PC-3 (cell line): ENCODE measurements at regions not wholly inside any gene's neighbourhood (a gene's known extent, or its start where the extent isn't known, plus 50 kb on each side); places are given as distances from the start of the nearest gene placed in this dataset.

Experiments
- ATAC-seq: fragments of 200-7000 bp; cut with Tn5 transposase; 2 replicates; pipeline ENCODE4 v1.9.1; 2020; ENCODE audit warnings: mild to moderate bottlenecking, moderate library complexity
- BruUV-seq: library from RNA; stranded (reverse); fragments of 400-500 nt; replicated peaks from 2 replicates; lab custom pipeline; 2021; lab: Mats Ljungman, UMichigan
- CTCF ChIA-PET: fragments of 300-600 bp; sonication (Branson Sonifier 250); formaldehyde crosslinking; loops from one replicate; lab custom pipeline; 2022; ENCODE audit warnings: antibody characterized with exemption; lab: Charles Lee
- POLR2A ChIA-PET: fragments of 300-600 bp; sonication (Branson Sonifier 250); formaldehyde crosslinking; loops from one replicate; lab custom pipeline; 2022; ENCODE audit warnings: antibody characterized with exemption; ENCODE audit not compliant: unreplicated experiment; lab: Charles Lee
- DNase-seq: peaks from one replicate; pipeline ENCODE4 v3.0.0-alpha.2; 2015
- H2AFZ ChIP-seq: fragments of 300-600 bp; sonication (generic); 2 replicates; pipeline ENCODE4 v1.6.0; 2016; ENCODE audit warnings: antibody characterized with exemption, low read length
- H3F3A ChIP-seq: fragments of 300-600 bp; sonication (generic); one replicate; pipeline ENCODE4 v1.6.0; 2017; ENCODE audit warnings: antibody characterized with exemption, low read length, control low read depth, mild to moderate bottlenecking; ENCODE audit not compliant: unreplicated experiment
- H3K27ac ChIP-seq: fragments of 300-600 bp; sonication (generic); 2 replicates; pipeline ENCODE4 v1.5.1; 2016; ENCODE audit warnings: mild to moderate bottlenecking, low read length
- H3K27me3 ChIP-seq: fragments of 300-600 bp; sonication (generic); 2 replicates; pipeline ENCODE4 v1.6.1; 2016; ENCODE audit warnings: low read length, mixed read lengths
- H3K36me3 ChIP-seq: fragments of 300-600 bp; sonication (generic); 2 replicates; pipeline ENCODE4 v1.6.1; 2016; ENCODE audit warnings: low read depth, mixed run types, low read length, mixed read lengths
- H3K4me1 ChIP-seq: fragments of 300-600 bp; sonication (generic); 2 replicates; pipeline ENCODE4 v1.5.1; 2016; ENCODE audit warnings: low read length; ENCODE audit not compliant: insufficient read depth
- H3K4me2 ChIP-seq: fragments of 300-600 bp; sonication (generic); 2 replicates; pipeline ENCODE4 v1.6.0; 2016; ENCODE audit warnings: low read length
- H3K4me3 ChIP-seq: fragments of 300-600 bp; sonication (generic); 2 replicates; pipeline ENCODE4 v1.5.1; 2016; ENCODE audit warnings: mild to moderate bottlenecking, low read length, mixed read lengths
- H3K79me2 ChIP-seq: fragments of 300-600 bp; sonication (generic); 2 replicates; pipeline ENCODE4 v1.6.1; 2017; ENCODE audit warnings: low read length, mixed read lengths
- H3K9ac ChIP-seq: fragments of 300-600 bp; sonication (generic); 2 replicates; pipeline ENCODE4 v1.6.0; 2016; ENCODE audit warnings: mild to moderate bottlenecking, low read length
- H3K9me2 ChIP-seq: fragments of 300-600 bp; sonication (generic); replicated peaks from 2 replicates; pipeline ENCODE4 v1.6.1; 2016; ENCODE audit warnings: mixed run types, low read length, mixed read lengths
- H3K9me3 ChIP-seq: fragments of 300-600 bp; sonication (generic); 2 replicates; pipeline ENCODE4 v1.6.1; 2016; ENCODE audit warnings: low read length, mixed read lengths
- H4K20me1 ChIP-seq: fragments of 300-600 bp; sonication (generic); 2 replicates; pipeline ENCODE4 v1.6.1; 2016; ENCODE audit warnings: low read length, mixed read lengths
- CTCF ChIP-seq: fragments of 300-600 bp; sonication (generic); conservative IDR thresholded peaks from 2 replicates; pipeline ENCODE4 v1.5.1; 2017; ENCODE audit warnings: antibody characterized with exemption, low read depth, mild to moderate bottlenecking, low read length
- EZH2 ChIP-seq: fragments of 300-600 bp; sonication (generic); IDR thresholded peaks from one replicate; pipeline ENCODE4 v1.6.1; 2017; ENCODE audit warnings: antibody characterized with exemption, mild to moderate bottlenecking, low read length; ENCODE audit not compliant: unreplicated experiment
- EZH2phosphoT487 ChIP-seq: fragments of 300-600 bp; sonication (generic); IDR thresholded peaks from 2 replicates; pipeline ENCODE4 v1.6.1; 2018; ENCODE audit warnings: mild to moderate bottlenecking, antibody characterized with exemption, low read length, borderline replicate concordance
- intact Hi-C: fragments of 100-400 bp; cut with micrococcal nuclease; formaldehyde crosslinking; loops from 2 replicates; pipeline ENCODE4 v1.9.0; 2023

GRCh38 chr11:8818421-8818820, 92.6 kb upstream of the AKIP1 start:
- TF ChIP-seq EZH2 (no peak), EZH2phosphoT487 (no peak), CTCF (no peak)
- Histone ChIP-seq H3F3A (no peaks in the 10 kb centered on the region), H2AFZ (no peak overlapping the region), H3K4me2 (no peak overlapping the region), H4K20me1 (no peaks in the 10 kb centered on the region), H3K4me1 (peaks cover 16% of the 10 kb centered on the region), H3K27me3 (no peaks in the 10 kb centered on the region), H3K9me3 (no peaks in the 10 kb centered on the region), H3K9ac (no peak overlapping the region), H3K4me3 (no peak overlapping the region), H3K9me2 (no peaks in the 10 kb centered on the region), H3K36me3 (no peaks in the 10 kb centered on the region), H3K79me2 (no peaks in the 10 kb centered on the region), H3K27ac (no peak overlapping the region)
- BruUV-seq = no TSS peak
- intact Hi-C loops = no loop called here
- ATAC-seq (no peak), DNase-seq (no peak)
- POLR2A ChIA-PET = no interaction called here
- CTCF ChIA-PET = no interaction called here

GRCh38 chr11:8820401-8820800, 90.6 kb upstream of the AKIP1 start:
- BruUV-seq = no TSS peak
- Histone ChIP-seq H3K79me2 (no peaks in the 10 kb centered on the region), H2AFZ (no peak overlapping the region), H3F3A (no peaks in the 10 kb centered on the region), H3K4me1 (no peaks in the 10 kb centered on the region), H3K4me2 (no peak overlapping the region), H3K36me3 (no peaks in the 10 kb centered on the region), H3K27ac (no peak overlapping the region), H3K9me2 (no peaks in the 10 kb centered on the region), H3K9me3 (no peaks in the 10 kb centered on the region), H4K20me1 (no peaks in the 10 kb centered on the region), H3K9ac (no peak overlapping the region), H3K4me3 (no peak overlapping the region), H3K27me3 (no peaks in the 10 kb centered on the region)
- no peak for TF ChIP-seq CTCF
- TF ChIP-seq EZH2 = no peak
- TF ChIP-seq EZH2phosphoT487 = no peak
- ChIA-PET CTCF (no interaction called here), POLR2A (no interaction called here)
- DNase-seq (no peak), ATAC-seq (no peak)
- intact Hi-C loops = no loop called here

DNA sequence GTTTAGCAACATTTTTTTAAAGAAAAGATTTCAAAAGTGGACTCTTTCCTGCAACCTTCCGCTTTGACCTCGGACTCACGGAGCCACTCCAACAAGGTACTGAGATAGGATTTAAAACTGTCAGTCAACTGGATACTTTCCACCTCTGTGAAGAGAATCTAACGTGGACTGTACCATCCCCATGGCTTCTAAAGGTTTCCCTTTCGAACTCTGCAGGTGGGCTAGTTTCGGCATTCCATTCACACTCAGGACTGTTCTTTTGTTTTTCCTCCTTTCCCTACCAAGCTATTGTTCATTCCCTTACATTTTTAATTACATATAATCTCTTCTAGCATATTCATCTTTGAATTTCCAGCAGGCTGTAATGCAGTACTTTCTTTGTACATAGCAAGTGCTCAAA, 88.5 kb upstream of the AKIP1 start:
- H3K4me2 ChIP-seq = no peak overlapping the region
- H3K4me1 ChIP-seq = peaks cover 9% of the 10 kb centered on the region
- no peak overlapping the region for H3K27ac ChIP-seq
- no peaks in the 10 kb centered on the region for H3K9me3 ChIP-seq
- ChIA-PET CTCF (no interaction called here), POLR2A (no interaction called here)
- intact Hi-C loops = no loop called here
- TF ChIP-seq CTCF = no peak
- TF ChIP-seq EZH2phosphoT487 = no peak
- no peak for TF ChIP-seq EZH2
- BruUV-seq = no TSS peak
- H3K4me3 ChIP-seq = no peak overlapping the region
- no peak for ATAC-seq
- H4K20me1 ChIP-seq = no peaks in the 10 kb centered on the region
- no peaks in the 10 kb centered on the region for H3K79me2 ChIP-seq
- H3K9me2 ChIP-seq = no peaks in the 10 kb centered on the region
- no peak overlapping the region for H3K9ac ChIP-seq
- H3F3A ChIP-seq = no peaks in the 10 kb centered on the region
- DNase-seq = no peak
- H3K36me3 ChIP-seq = no peaks in the 10 kb centered on the region
- H3K27me3 ChIP-seq = no peaks in the 10 kb centered on the region
- no peak overlapping the region for H2AFZ ChIP-seq
